ENCODE measurements at regions not wholly inside any gene's neighbourhood (a gene's known extent, or its start where the extent isn't known, plus 50 kb on each side); places are given as distances from the start of the nearest gene placed in this dataset.

GRCh38 chr2:125615438-125615837 lies 1040.5 kb upstream of the GYPC start (continued):
- no peak for TF ChIP-seq ZNF462 (CRISPR knock-in tag; IDR thresholded peaks at IDR 0.05)

- H3K4me1 Mint-ChIP-seq = no peaks in the 10 kb centered on the region
- H3K9me3 Mint-ChIP-seq = peaks cover 14% of the 10 kb centered on the region; the same call in 2 of the 3 replicates
- H3K27ac Mint-ChIP-seq = no peak overlapping the region
- H3K4me3 Mint-ChIP-seq = no peak overlapping the region
- Histone ChIP-seq H3K4me3 (no peak overlapping the region), H2AFZ (no peak overlapping the region), H3K9me2 (ENCODE audit: insufficient read depth) (no peaks in the 10 kb centered on the region), H3K27me3 (ENCODE audit: insufficient read depth) (no peaks in the 10 kb centered on the region), H3K27ac (ENCODE audit: low read depth) (no peak overlapping the region), H4K20me1 (replicated peaks; ENCODE audit: insufficient read depth) (no peaks in the 10 kb centered on the region), H3K4me2 (no peak overlapping the region), H3F3A (replicated peaks; ENCODE audit: low read depth) (no peaks in the 10 kb centered on the region), H3K4me1 (ENCODE audit: insufficient read depth) (no peaks in the 10 kb centered on the region), H3K36me3 (ENCODE audit: insufficient read depth) (no peaks in the 10 kb centered on the region), H3K79me2 (replicated peaks; ENCODE audit: insufficient read depth) (no peaks in the 10 kb centered on the region)
- ATAC-seq = no peak
- DNase-seq (ENCODE audit: low spot score) = no peak
- H3K36me3 Mint-ChIP-seq (ENCODE audit: low read depth) = no peaks in the 10 kb centered on the region; the same call in 2 of the 3 replicates
- no peaks in the 10 kb centered on the region for H3K27me3 Mint-ChIP-seq (ENCODE audit: insufficient read depth, low read depth, poor library complexity)
- TF ChIP-seq ZNF331 (CRISPR knock-in tag; IDR thresholded peaks at IDR 0.05; ENCODE audit: low read depth) (no peak), JUNB (IDR thresholded peaks at IDR 0.05; ENCODE audit: unreplicated experiment) (no peak), CREB1 (CRISPR knock-in tag; IDR thresholded peaks at IDR 0.05; ENCODE audit: low read depth) (no peak), NANOG (IDR thresholded peaks at IDR 0.05; ENCODE audit: borderline replicate concordance) (no peak), REST (IDR thresholded peaks at IDR 0.05; ENCODE audit: unreplicated experiment) (no peak), EZH2phosphoT487 (IDR thresholded peaks at IDR 0.05; ENCODE audit: unreplicated experiment) (no peak), CTCF (conservative IDR thresholded peaks at IDR 0.05; ENCODE audit: low read depth in 2 of 2) (no peak), STAT1 (IDR thresholded peaks at IDR 0.05; ENCODE audit: unreplicated experiment) (no peak), ZNF114 (CRISPR knock-in tag; IDR thresholded peaks at IDR 0.05) (no peak), POLR2AphosphoS5 (IDR thresholded peaks at IDR 0.05; ENCODE audit: low read depth) (no peak), ETS1 (IDR thresholded peaks at IDR 0.05) (no peak), EZH2 (IDR thresholded peaks at IDR 0.05; ENCODE audit: low read depth, unreplicated experiment) (no peak)
Observed at GRCh38 chr2:125630377-125630776, 1025.6 kb upstream of the GYPC start.
